Gastroesophageal sphincter (tissue), 4 donors: ENCODE measurements at regions not wholly inside any gene's neighbourhood (a gene's known extent, or its start where the extent isn't known, plus 50 kb on each side); places are given as distances from the start of the nearest gene placed in this dataset.

Experiments used
- ATAC-seq: fragments of 150-250 bp; one replicate; pipeline ENCODE4 v1.9.1; 2016; ENCODE audit warnings: mild to moderate bottlenecking, moderate library complexity
- H3K27ac ChIP-seq, 4 donors: fragments of 200-600 bp; sonication (generic) in 3 of 4; 1 replicate in 3 of 4; 2 replicates in 1 of 4; pipeline ENCODE4 v1.5.1; 2016 to 2019
- H3K27me3 ChIP-seq: fragments of 200-600 bp; sonication (generic); one replicate; pipeline ENCODE4 v1.5.1; 2019
- H3K36me3 ChIP-seq, 2 donors: fragments of 200-600 bp; sonication (generic); one replicate each; pipeline ENCODE4 v1.5.1; 2019; ENCODE audit warnings: control low read depth in 1 of 2
- H3K4me1 ChIP-seq, 3 donors: fragments of 200-600 bp; sonication (generic); 1 replicate in 2 of 3; 2 replicates in 1 of 3; pipeline ENCODE4 v1.5.1; 2016 to 2019; ENCODE audit warnings: control low read depth in 2 of 3
- H3K4me3 ChIP-seq, 2 donors: fragments of 200-600 bp; sonication (generic); one replicate each; pipeline ENCODE4 v1.5.1; 2019; ENCODE audit warnings: mild to moderate bottlenecking in 1 of 2, moderate library complexity in 1 of 2
- H3K9me3 ChIP-seq, 3 donors: fragments of 200-600 bp; sonication (generic); one replicate each; pipeline ENCODE4 v1.5.1; 2017 to 2019; ENCODE audit warnings: control low read depth in 2 of 3
- CTCF ChIP-seq, 4 experiments: fragments of 200-600 bp in 2 of 4; fragments of 450-650 bp in 2 of 4; sonication (generic) in 1 of 4; IDR thresholded peaks; one replicate each; pipeline ENCODE4 v1.5.1; 2017 to 2019; ENCODE audit warnings: antibody characterized with exemption in 4 of 4, mild to moderate bottlenecking in 2 of 4, moderate library complexity in 2 of 4
- EP300 ChIP-seq: sonication (generic); formaldehyde crosslinking; IDR thresholded peaks from one replicate; pipeline ENCODE4 v1.6.1; 2017; ENCODE audit warnings: antibody characterized with exemption, mild to moderate bottlenecking
- POLR2A ChIP-seq, 2 donors: fragments of 450-650 bp; IDR thresholded peaks; one replicate each; pipeline ENCODE4 v1.6.1; 2017; ENCODE audit warnings: antibody characterized with exemption in 2 of 2, mild to moderate bottlenecking in 2 of 2, moderate library complexity in 1 of 2
- POLR2AphosphoS5 ChIP-seq: sonication (generic); formaldehyde crosslinking; IDR thresholded peaks from one replicate; pipeline ENCODE4 v1.6.1; 2017; ENCODE audit warnings: antibody characterized with exemption
- WGBS, 2 donors: methylation state at CpG; one replicate each; pipeline ENCODE4 v1.1.5; 2018; ENCODE audit warnings: low coverage in 1 of 2; 5-methylcytosine and 5-hydroxymethylcytosine counted together

- Histone ChIP-seq H3K36me3 (no peaks in the 10 kb centered on the region), H3K4me3 (peak overlapping the region in 1 of 2 donors; percentile 10), H3K27me3 (no peaks in the 10 kb centered on the region), H3K9me3 (no peaks in the 10 kb centered on the region), H3K4me1 (peaks cover 0 to 44% (median 9%) of the 10 kb centered on the region in 3 donors), H3K27ac (peak overlapping the region; percentile 9 to 84 (median 76))
- WGBS, 2 donors, result 7 to 24% methylated on average over 3 of the region's 3 CpGs
- TF ChIP-seq EP300, result no peak
- TF ChIP-seq POLR2AphosphoS5, result peak; percentile 42
- no peak for ATAC-seq
These were observed 412.0 kb downstream of the ACTL7B start for GRCh38 chr9:108443741-108444140.

- H3K9me3 ChIP-seq, result no peaks in the 10 kb centered on the region
- H3K4me3 ChIP-seq, result no peak overlapping the region
- H3K36me3 ChIP-seq, result no peaks in the 10 kb centered on the region
- 4 to 15% methylated on average over 6 of the region's 6 CpGs for WGBS, 2 donors
- ATAC-seq, result no peak
- H3K27me3 ChIP-seq, result no peaks in the 10 kb centered on the region
- no peak for TF ChIP-seq POLR2A (IDR thresholded peaks at IDR 0.05)
- peak; percentile 22 for TF ChIP-seq POLR2AphosphoS5
- H3K27ac ChIP-seq, result peak overlapping the region; percentile 9 to 84 (median 76)
- H3K4me1 ChIP-seq, result peaks cover 0 to 44% (median 9%) of the 10 kb centered on the region in 3 donors
These were observed 412.7 kb downstream of the ACTL7B start for GRCh38 chr9:108443019-108443633.

- Histone ChIP-seq H3K9me3 (no peaks in the 10 kb centered on the region), H3K27ac (peak overlapping the region in 3 of 4 donors; percentile 34 to 84 (median 71)), H3K4me1 (peaks cover 0 to 44% (median 9%) of the 10 kb centered on the region in 3 donors), H3K4me3 (no peak overlapping the region), H3K36me3 (no peaks in the 10 kb centered on the region), H3K27me3 (no peaks in the 10 kb centered on the region)
- WGBS, 2 donors, result 51 to 77% methylated on average over 3 of the region's 3 CpGs
- no peak for TF ChIP-seq CTCF (IDR thresholded peaks at IDR 0.05)
- TF ChIP-seq EP300, result no peak
- no peak for TF ChIP-seq POLR2AphosphoS5
- TF ChIP-seq POLR2A (IDR thresholded peaks at IDR 0.05), result no peak
- no peak for ATAC-seq
These were observed 413.2 kb downstream of the ACTL7B start for GRCh38 chr9:108442627-108443018.

GRCh38 chr9:108441726-108442125 lies 414.1 kb downstream of the ACTL7B start:
- no peaks in the 10 kb centered on the region for H3K36me3 ChIP-seq
- no peak for ATAC-seq
- no peaks in the 10 kb centered on the region for H3K27me3 ChIP-seq
- H3K4me3 ChIP-seq, result no peak overlapping the region
- H3K4me1 ChIP-seq, result peaks cover 0 to 44% (median 9%) of the 10 kb centered on the region in 3 donors
- H3K9me3 ChIP-seq, result no peaks in the 10 kb centered on the region
- H3K27ac ChIP-seq, result peak overlapping the region in 1 of 4 donors; percentile 6
- TF ChIP-seq EP300 (no peak), POLR2AphosphoS5 (no peak), CTCF (IDR thresholded peaks at IDR 0.05) (no peak), POLR2A (IDR thresholded peaks at IDR 0.05) (no peak)

- no peak for ATAC-seq
- Histone ChIP-seq H3K4me1 (peaks cover 0 to 44% (median 9%) of the 10 kb centered on the region in 3 donors), H3K36me3 (no peaks in the 10 kb centered on the region), H3K27me3 (no peaks in the 10 kb centered on the region), H3K27ac (peak overlapping the region in 1 of 4 donors; percentile 33), H3K9me3 (no peaks in the 10 kb centered on the region), H3K4me3 (no peak overlapping the region)
- WGBS, 2 donors, result 31 to 55% methylated on average over 3 of the region's 3 CpGs
- no peak for TF ChIP-seq EP300
- TF ChIP-seq CTCF (IDR thresholded peaks at IDR 0.05), result no peak
- TF ChIP-seq POLR2AphosphoS5, result no peak
- no peak for TF ChIP-seq POLR2A (IDR thresholded peaks at IDR 0.05)
These were observed 414.5 kb downstream of the ACTL7B start for GRCh38 chr9:108441251-108441650.

GRCh38 chr9:108439947-108440346 lies 415.8 kb downstream of the ACTL7B start:
- Histone ChIP-seq H3K4me1 (peaks cover 0 to 40% (median 9%) of the 10 kb centered on the region in 3 donors), H3K9me3 (no peaks in the 10 kb centered on the region), H3K4me3 (no peak overlapping the region), H3K27me3 (no peaks in the 10 kb centered on the region), H3K36me3 (no peaks in the 10 kb centered on the region), H3K27ac (peak overlapping the region in 3 of 4 donors; percentile 7 to 66 (median 57))
- TF ChIP-seq POLR2AphosphoS5, result peak; percentile 19
- no peak for TF ChIP-seq EP300
- TF ChIP-seq POLR2A (IDR thresholded peaks at IDR 0.05), result no peak
- 36 to 50% methylated on average over 3 of the region's 3 CpGs for WGBS, 2 donors
- ATAC-seq, result peak; percentile 79
